ENCODE measurements at regions not wholly inside any gene's neighbourhood (a gene's known extent, or its start where the extent isn't known, plus 50 kb on each side); places are given as distances from the start of the nearest gene placed in this dataset.

GRCh38 chr11:86741484-86741835 is 58.9 kb upstream of the PRSS23 start:
- no peak for TF ChIP-seq CTCF (IDR thresholded peaks at IDR 0.05)
- TF ChIP-seq POLR2A (IDR thresholded peaks at IDR 0.05): no peak

Measured in breast epithelium (tissue), 3 donors.